Activated naive CD8-positive, alpha-beta T cell treated with anti-CD3 and anti-CD28 coated beads, Interleukin-2, amount 10 ng/mL, durations not matched to agents 7 days and 5 days (primary cell): ENCODE measurements at regions not wholly inside any gene's neighbourhood (a gene's known extent, or its start where the extent isn't known, plus 50 kb on each side); places are given as distances from the start of the nearest gene placed in this dataset.
"Not testable (repeated sequence)": the region's sequence is repeated elsewhere in the genome, so short reads cannot be mapped to it uniquely, and the experiment has no call there.

Experiments used
- ATAC-seq: fragments of 150-1000 bp; cut with Tn5 transposase; one replicate; pipeline ENCODE4 v1.10.0; 2021; ENCODE audit warnings: low read depth, moderate library complexity
- POLR2A ChIA-PET: fragments of 350-600 bp; sonication (Branson Sonifier 250); formaldehyde crosslinking; loops from one replicate; lab custom pipeline; 2021; ENCODE audit warnings: antibody characterized with exemption; lab: Charles Lee
- DNase-seq: peaks from one replicate; pipeline ENCODE4 v3.0.0; 2021
- H3K27ac Mint-ChIP-seq: one replicate; pipeline ENCODE4 v1.8.0; 2022; ENCODE audit warnings: mild to moderate bottlenecking, mixed read lengths
- H3K27me3 Mint-ChIP-seq: one replicate; pipeline ENCODE4 v1.8.0; 2022; ENCODE audit warnings: mild to moderate bottlenecking, moderate library complexity, mixed read lengths
- H3K36me3 Mint-ChIP-seq: one replicate; pipeline ENCODE4 v1.8.0; 2021; ENCODE audit warnings: mild to moderate bottlenecking, mixed read lengths
- H3K4me1 Mint-ChIP-seq: one replicate; pipeline ENCODE4 v1.8.0; 2021; ENCODE audit warnings: mixed read lengths
- H3K4me3 Mint-ChIP-seq: one replicate; pipeline ENCODE4 v1.8.0; 2022; ENCODE audit warnings: mild to moderate bottlenecking, moderate library complexity, mixed read lengths
- H3K9me3 Mint-ChIP-seq: one replicate; pipeline ENCODE4 v1.8.0; 2021; ENCODE audit warnings: mixed read lengths

DNA sequence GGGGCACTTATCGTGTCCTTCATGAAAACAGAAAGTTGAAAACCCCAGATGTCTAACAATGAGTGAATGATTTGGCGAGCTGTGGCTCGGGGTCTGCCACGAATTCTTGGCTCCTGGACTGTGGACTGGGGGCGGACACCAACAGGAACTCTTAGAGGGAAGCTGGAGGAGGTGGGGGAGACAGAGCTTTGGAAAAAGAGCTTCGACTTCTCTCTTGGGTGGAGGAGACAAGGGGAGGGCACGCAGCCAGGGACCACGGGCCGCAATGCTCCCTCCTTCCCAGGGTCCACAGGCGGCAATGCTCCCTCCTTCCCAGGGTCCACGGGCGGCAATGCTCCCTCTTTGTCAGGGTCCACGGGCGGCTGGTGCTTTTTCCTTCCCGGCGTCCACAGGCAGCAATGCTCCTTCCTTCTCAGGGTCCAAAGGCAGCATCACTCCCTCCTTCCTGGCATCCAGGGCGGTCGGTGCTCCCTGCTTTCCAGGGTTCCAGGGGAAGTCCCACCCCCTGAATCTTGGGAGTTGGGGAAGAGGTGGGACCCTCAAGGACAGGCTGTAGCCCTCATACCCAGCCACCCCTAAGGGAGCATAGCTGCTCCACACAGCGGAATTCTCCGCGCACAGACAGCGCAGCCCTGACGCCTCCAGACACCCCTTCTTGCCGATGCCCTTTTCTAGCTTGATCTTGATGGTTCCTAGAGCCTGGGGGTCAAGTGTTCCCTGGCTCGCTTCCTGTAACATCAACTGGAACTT is 149.0 kb downstream of the LAT start:
- POLR2A ChIA-PET, H3K4me1 Mint-ChIP-seq, DNase-seq, H3K27me3 Mint-ChIP-seq, H3K27ac Mint-ChIP-seq, H3K36me3 Mint-ChIP-seq, H3K4me3 Mint-ChIP-seq, H3K9me3 Mint-ChIP-seq, ATAC-seq: not testable (repeated sequence)

DNA sequence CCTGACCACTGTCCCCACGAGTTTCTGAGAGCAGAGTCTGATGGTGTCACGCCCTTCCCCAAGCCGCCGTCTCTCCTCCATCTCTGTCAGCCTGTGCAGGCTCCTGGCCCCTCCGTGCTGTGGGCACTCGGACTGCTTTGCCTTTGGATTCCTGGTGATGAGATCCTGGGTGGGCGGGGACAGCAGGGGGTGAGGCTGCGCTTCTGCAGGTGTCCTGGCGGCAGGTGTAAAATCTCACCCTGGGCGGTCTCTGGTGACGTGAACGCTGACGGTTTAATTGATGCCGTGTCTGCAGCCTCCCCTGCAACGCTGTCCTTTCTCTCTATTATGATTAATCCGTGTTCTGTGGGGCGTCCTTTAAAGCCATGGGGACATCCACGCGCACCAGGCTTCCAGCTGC is 148.0 kb downstream of the LAT start:
- H3K27me3 Mint-ChIP-seq, H3K4me1 Mint-ChIP-seq, H3K9me3 Mint-ChIP-seq, DNase-seq, H3K27ac Mint-ChIP-seq, POLR2A ChIA-PET, ATAC-seq, H3K36me3 Mint-ChIP-seq, H3K4me3 Mint-ChIP-seq: not testable (repeated sequence)

DNA sequence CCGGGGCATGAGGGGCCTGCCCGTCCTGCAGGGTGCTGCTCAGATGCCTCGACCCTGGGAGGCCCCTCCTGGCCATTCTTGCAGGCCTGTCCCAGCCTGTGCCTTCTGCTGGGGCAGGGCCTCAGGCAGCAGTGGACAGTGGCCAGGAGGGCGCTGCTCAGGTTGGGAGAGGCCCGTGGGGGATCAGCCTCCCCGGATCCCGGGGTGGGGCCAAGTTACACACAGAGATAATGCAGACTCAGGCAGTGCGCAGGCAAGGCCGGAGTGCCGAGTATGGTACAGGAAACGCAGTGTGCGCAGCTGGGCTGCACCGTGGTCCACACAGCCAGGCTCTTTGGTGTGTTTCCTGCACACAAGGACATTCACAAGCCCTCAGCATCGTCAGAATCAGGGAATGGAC is 147.6 kb downstream of the LAT start:
- ATAC-seq, H3K36me3 Mint-ChIP-seq, POLR2A ChIA-PET, H3K4me1 Mint-ChIP-seq, H3K27me3 Mint-ChIP-seq, H3K27ac Mint-ChIP-seq, DNase-seq, H3K9me3 Mint-ChIP-seq, H3K4me3 Mint-ChIP-seq: not testable (repeated sequence)

DNA sequence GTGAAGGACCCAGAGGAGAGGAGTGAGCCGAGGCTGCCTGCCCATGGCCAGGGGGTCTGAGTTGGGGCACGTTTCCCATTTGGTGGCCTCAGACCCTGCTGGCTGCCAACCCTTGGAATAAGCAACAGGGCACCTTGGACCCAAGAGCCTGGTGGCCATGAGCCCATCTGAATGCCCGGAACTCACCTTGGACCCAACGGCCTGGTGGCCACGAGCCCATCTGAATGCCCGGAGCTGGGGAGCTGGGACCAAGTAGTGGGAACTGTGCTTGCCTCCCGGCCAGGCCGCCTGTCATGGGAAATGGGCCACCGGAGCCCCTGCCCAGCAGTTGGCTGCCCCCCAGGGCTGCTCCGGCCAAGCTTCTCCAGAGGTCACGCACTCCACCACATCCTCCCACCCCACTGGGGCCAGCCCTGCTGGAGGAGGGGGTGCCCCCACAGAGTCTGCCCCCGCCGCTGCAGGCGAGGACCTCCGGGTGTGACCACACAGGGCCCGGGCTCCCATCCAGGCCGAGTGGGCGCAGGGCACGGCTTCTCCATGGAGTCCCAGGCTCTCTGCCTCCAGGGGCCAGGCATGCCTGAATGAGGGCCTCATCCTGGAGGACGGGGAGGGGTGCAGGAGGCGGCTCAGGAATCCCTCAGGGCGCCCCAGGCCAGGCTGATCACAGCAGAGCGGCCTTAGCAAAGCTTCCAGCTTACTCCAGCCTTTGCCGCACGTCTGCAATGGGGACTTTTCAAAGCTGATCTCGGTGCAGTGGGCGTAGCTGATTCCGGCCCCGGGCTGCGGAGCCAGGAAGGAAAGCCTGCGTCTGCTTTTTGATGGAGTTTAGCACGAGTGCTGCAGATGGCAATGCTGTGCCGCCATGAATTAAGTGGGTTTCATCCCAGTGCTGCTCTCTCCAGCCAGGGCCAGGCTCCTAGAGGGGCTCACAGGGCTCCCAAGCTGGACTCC is 146.3 kb downstream of the LAT start:
- H3K9me3 Mint-ChIP-seq, H3K4me1 Mint-ChIP-seq, DNase-seq, ATAC-seq, H3K27me3 Mint-ChIP-seq, H3K27ac Mint-ChIP-seq, POLR2A ChIA-PET, H3K36me3 Mint-ChIP-seq, H3K4me3 Mint-ChIP-seq: not testable (repeated sequence)

DNA sequence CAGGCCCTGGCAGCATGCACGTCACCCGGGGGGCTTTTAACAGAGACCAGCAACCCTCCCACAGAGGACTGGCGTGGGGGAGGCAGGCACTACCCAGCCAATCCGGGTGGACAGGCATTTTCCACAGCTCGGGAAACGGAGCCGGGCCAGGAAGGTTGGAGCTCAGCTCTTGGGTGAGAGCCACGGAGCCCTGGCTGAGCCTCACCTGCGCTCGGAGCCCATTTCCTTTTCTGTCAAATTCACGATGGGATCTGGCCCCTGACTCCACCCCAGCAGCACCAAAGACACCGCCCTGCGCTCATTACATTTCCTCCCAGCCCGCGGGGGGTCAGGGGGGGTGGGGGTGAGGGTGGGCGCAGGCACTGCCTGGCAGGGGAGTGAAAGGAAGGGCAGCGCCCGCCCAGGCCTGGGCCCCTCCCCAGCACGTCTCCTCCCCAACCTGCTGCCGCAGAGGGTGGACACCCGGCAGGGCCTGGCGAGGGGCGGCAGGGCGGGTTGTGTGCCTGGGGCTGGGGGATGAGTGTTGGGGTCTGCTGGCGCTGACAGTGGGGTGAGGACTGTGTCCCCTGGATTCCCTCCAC is 145.4 kb downstream of the LAT start:
- POLR2A ChIA-PET, H3K4me3 Mint-ChIP-seq, H3K36me3 Mint-ChIP-seq, H3K27me3 Mint-ChIP-seq, H3K9me3 Mint-ChIP-seq, ATAC-seq, H3K27ac Mint-ChIP-seq, DNase-seq: not testable (repeated sequence)
- H3K4me1 Mint-ChIP-seq: peaks cover 10% of the 10 kb centered on the region

DNA sequence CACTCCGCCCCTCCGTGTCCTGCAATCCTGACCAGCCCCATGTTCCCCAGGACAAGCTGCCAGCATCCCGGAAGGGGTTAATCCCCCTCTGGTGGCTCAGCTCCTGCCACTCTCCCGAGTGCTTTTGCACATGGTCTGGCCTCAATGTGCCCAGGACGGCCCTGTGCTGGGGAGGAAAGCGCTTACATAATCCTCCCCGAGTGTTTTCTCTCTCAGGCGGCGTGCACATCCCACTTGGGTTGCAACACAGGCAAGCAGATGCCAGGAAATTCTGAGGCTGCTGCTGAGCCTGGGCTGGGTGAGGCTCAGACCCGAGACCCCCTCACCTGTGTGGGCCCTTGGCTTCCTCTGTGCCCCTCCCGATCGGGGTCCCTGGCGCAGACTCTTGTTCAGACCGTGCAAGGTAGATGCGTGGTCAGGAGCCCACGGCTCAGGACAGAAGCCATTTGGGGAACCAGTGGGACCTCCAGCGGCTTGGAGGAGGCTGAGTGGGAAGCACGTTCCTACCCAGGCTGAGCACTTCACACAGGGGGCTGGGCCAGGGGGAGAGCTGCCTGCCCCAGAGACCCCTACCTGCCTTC is 144.7 kb downstream of the LAT start:
- H3K27me3 Mint-ChIP-seq, POLR2A ChIA-PET, H3K9me3 Mint-ChIP-seq, H3K4me3 Mint-ChIP-seq, H3K27ac Mint-ChIP-seq, DNase-seq, ATAC-seq, H3K4me1 Mint-ChIP-seq, H3K36me3 Mint-ChIP-seq: not testable (repeated sequence)

DNA sequence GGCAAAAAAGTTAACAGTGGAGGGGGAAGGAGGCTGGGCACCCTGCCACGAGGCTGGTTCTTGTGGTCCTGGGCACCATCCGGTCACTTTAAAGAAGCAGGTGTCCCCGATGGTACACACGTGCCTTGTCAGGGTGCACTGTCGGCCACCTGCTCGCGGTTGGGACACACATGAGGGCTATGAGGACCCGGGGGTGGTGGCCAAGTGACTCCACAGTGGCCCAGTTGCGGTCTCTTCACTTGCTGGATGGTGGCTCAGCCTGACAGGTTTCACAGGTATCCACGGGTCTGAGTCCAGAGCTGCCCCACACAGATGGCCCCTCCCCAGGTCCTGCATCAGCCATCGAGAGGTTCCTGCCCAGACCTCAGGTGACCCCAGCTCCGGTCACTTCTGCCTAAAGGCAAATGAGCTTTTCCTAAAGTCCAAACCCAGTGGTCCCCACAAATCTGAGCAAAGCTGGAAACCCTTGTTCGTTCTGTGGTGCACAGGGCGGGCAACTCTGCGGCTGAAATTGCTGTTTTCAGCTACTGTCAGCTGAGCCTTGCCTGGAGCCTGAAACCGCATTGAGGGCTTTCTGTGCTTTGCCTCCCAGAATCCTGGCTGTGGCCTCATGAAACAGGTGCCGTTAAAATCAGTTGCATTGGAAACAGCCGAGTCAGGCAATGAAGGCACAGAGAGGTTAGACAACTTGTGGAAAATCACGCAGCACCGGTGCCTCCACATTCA is 144.0 kb downstream of the LAT start:
- H3K4me3 Mint-ChIP-seq, DNase-seq, H3K27ac Mint-ChIP-seq, H3K36me3 Mint-ChIP-seq, ATAC-seq, H3K4me1 Mint-ChIP-seq, H3K9me3 Mint-ChIP-seq, H3K27me3 Mint-ChIP-seq, POLR2A ChIA-PET: not testable (repeated sequence)

DNA sequence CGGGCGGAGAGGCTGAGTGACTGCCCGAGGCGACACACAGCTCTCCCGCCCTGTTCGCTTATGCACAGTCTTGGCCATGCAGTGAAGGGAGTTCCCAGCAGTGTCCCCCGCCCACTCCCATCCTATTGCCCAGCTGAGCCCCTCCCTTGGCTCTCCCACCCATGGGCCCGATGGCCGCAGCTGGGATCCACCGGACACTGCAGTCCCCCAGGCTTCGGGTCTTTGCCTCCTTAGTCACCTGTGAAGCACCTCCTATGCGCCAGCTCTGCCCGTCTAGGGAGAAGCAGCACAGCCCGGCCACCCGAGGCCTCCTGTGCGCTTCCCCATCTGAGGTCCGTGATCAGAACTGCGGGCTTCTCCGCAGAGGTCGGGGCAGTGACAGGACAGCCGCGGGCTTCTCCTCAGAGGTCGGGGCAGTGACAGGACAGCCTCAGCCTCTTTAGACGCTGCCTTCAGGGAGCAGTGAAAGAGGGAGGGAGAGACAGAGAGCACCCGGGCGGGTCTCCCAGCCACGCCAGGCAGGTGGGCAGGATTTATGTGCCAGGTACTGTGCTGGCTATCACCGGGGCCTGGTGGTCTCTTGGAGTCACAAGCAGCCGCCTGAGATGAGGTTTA is 143.1 kb downstream of the LAT start:
- H3K4me3 Mint-ChIP-seq, DNase-seq, POLR2A ChIA-PET, H3K9me3 Mint-ChIP-seq, H3K36me3 Mint-ChIP-seq, H3K27ac Mint-ChIP-seq, H3K4me1 Mint-ChIP-seq, H3K27me3 Mint-ChIP-seq, ATAC-seq: not testable (repeated sequence)

DNA sequence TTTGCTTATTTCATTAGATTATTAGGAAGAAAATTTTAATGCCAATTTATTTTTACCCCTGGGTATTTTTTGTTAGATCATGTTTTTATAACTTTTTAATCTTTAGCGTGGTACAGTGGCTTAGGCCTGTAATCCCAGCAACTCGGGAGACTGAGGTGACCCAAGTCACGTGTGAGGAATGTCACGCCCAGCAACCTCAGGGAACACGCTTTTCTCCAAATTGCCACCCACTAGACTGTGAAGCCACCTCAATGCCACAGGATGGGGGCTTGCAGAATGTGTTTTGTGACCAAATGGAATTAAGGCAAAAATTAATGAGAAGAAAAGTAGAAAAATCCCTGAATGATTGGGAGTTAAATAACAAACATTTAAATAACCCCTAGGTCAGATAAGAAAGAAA is 141.8 kb downstream of the LAT start:
- H3K9me3 Mint-ChIP-seq: no peaks in the 10 kb centered on the region
- H3K27ac Mint-ChIP-seq: peak overlapping the region; percentile 73
- no peaks in the 10 kb centered on the region for H3K36me3 Mint-ChIP-seq
- H3K4me1 Mint-ChIP-seq: peaks cover 8% of the 10 kb centered on the region
- H3K4me3 Mint-ChIP-seq: peak overlapping the region; percentile 0
- ATAC-seq: no peak
- DNase-seq: no peak
- POLR2A ChIA-PET: no interaction called here
- H3K27me3 Mint-ChIP-seq: no peaks in the 10 kb centered on the region

DNA sequence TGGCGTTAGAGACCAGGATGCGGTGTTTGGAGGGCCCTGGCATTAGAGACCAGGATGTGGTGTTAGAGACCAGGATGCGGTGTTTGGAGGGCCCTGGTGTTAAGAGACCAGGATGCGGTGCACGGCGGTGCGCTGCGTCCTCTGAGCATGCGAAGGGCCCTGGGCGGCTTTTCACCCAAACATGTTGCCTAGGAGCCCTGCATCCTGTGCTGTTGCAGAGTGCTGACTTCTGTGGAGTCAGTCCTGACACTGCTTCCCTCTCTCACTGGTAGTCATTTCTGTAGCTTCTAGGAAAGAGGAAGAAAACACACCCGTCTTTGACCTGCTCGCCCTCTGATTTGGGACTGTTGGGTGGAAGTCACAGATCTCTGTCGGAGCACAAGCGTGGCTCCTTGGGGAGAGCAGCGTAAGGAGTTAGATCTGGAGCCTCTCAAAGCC is 141.2 kb downstream of the LAT start:
- Mint-ChIP-seq H3K27ac (peak overlapping the region; percentile 73), H3K4me3 (peak overlapping the region; percentile 42), H3K27me3 (no peaks in the 10 kb centered on the region), H3K36me3 (no peaks in the 10 kb centered on the region), H3K9me3 (no peaks in the 10 kb centered on the region), H3K4me1 (peaks cover 8% of the 10 kb centered on the region)
- POLR2A ChIA-PET: no interaction called here
- ATAC-seq (peak; percentile 85), DNase-seq (no peak)

DNA sequence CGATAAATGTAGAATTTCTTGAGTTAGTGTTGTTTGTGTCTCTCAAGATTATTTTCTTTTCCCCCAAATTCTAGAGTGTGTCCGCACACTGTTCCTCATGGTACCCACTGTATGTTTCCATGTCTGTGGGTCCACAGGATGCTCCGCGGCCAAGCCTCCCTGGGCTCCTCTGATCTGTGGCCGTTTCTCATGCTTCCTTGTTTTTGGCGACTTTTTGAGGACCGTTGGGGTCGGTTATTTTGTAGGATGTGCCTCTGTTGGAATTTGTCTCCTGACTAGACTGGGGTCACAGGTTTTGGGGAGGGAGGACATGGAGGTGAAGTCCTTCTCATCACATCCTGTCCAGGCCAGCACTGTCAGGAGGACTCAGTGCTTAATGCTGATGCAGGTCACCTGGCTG is 140.0 kb downstream of the LAT start:
- ATAC-seq: no peak
- Mint-ChIP-seq H3K9me3 (no peaks in the 10 kb centered on the region), H3K36me3 (no peaks in the 10 kb centered on the region), H3K27ac (no peak overlapping the region), H3K27me3 (no peaks in the 10 kb centered on the region), H3K4me1 (peaks cover 8% of the 10 kb centered on the region), H3K4me3 (no peak overlapping the region)
- POLR2A ChIA-PET: no interaction called here
- DNase-seq: no peak

DNA sequence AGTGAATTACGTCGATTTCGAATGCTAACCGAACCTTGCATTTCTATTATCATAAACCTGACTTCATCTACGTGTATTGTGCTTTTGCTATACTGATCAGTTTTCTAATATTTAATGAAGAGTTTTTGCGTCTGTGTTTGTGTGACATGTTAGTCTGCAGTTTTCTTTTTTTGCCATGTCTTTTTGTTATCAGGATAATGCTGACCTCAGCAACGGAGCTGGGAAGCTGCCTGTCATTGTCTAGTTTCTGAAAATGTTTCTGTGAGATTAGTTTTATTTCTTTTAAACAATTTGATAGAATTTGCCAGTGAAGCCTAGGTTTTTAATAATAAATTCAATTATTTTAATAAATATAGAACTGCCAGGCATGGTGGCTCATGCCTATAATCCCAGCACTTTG is 139.3 kb downstream of the LAT start:
- H3K36me3 Mint-ChIP-seq, H3K4me1 Mint-ChIP-seq, H3K27me3 Mint-ChIP-seq, H3K9me3 Mint-ChIP-seq, ATAC-seq, H3K4me3 Mint-ChIP-seq, DNase-seq, H3K27ac Mint-ChIP-seq: not testable (repeated sequence)
- POLR2A ChIA-PET: interaction anchor here (0.5 kb wide), 1 partner anchor 50 kb away, joined by 3 read pairs; no protein-coding TSS in a partner anchor
